DMS153 (cell line): ENCODE measurements at regions not wholly inside any gene's neighbourhood (a gene's known extent, or its start where the extent isn't known, plus 50 kb on each side); places are given as distances from the start of the nearest gene placed in this dataset.

Source experiments
- DNase-seq: peaks from one replicate; lab custom pipeline; 2025; lab: John Stamatoyannopoulos, UW

DNA sequence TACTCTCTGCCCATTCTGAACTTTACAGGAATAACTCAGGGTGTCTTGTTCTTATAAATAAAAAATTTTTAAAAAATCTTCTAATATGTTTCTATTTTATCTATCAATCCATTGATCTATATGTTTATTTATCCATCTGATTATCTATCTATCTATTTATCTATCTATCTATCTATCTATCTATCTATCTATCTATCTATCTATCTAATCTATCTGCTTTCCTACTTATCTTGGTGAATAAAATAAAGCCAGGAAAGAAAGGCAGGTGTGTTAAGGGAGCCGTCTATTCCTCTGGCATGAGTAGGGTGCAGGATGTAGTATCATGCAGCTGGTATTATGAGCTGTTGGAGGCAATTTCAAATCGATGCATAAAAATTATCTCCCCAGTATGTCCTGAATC is 153.0 kb downstream of the FOXA2 start:
- DNase-seq, result no peak

DNA sequence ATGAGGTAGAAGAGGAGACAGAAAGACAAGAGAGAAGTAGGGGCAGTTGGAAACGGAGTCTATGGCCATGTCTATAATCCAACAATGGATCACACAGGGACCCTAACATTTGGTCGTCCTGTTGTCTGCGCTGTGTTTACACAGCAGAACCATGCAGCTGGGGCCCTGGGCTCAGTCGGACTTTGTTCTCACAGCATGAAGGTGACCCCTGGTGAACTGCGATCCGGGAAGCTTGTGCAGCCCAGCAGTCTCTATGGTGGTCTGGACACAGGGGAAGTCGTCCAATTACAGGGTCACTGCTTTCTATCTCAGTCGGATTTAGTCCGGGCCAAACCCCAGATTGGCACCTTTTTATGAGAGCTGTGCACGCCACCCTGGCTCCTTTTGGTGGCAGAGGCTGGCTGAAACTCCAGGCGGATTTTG is 153.6 kb downstream of the FOXA2 start:
- DNase-seq, result no peak

GRCh38 chr20:22430154-22430745 is 154.1 kb downstream of the FOXA2 start:
- DNase-seq, result peak; percentile 50

- DNase-seq, result no peak
Measured at GRCh38 chr20:22429175-22430153, 154.9 kb downstream of the FOXA2 start.

GRCh38 chr20:22428051-22428450 is 156.3 kb downstream of the FOXA2 start:
- DNase-seq, result no peak

DNA sequence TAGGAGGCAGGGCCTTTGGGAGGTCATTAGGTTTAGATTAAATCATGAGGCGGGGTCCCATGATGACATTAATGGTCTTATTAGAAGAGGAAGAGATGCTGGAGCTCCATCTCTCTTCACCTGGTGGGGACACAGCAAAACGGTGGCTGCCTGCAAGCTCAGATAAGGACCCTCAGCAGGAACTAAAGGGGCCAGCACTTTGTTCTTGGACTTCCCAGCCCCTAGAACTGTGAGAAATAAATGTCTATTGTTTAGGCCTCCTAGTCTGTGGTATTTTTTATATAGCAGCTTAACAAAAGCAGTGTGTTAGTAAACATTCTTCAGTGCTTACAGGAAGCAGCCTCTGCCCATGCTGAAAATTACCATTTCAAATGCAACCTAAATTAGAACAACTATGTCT is 157.6 kb downstream of the FOXA2 start:
- DNase-seq, result no peak

GRCh38 chr20:22425344-22426295 is 158.8 kb downstream of the FOXA2 start:
- no peak for DNase-seq

DNA sequence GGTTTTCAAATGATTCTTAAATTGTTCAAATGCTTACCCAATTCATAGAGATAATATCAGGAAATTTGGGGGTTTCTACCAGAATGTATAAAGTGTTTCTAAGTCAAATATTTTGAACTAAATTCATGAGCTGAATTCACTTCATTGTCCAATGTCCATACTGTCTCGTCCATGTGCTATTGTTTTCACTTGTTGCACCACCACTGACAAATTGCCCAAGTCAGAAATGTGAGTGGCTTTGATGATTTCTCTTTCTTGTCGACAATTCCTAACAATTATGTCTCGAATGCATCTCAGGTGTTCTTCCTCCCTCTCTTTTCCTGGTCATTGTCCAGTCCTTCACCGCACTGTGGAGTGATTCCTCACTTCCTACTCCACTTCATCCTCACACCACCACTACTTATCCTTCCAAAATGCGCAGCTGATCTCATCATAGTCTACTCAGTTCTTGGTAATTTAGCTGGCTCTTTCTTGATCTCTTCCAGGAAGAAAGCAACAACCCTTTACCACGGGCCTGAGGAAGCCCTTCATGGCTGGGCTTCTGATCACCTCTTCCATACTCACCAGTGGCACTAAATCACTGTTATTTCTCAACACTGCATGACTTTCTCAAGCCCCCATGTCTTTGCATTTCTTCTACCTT is 161.1 kb downstream of the FOXA2 start:
- DNase-seq, result no peak

- no peak for DNase-seq
Measured at GRCh38 chr20:22420116-22420598, 164.2 kb downstream of the FOXA2 start.

DNA sequence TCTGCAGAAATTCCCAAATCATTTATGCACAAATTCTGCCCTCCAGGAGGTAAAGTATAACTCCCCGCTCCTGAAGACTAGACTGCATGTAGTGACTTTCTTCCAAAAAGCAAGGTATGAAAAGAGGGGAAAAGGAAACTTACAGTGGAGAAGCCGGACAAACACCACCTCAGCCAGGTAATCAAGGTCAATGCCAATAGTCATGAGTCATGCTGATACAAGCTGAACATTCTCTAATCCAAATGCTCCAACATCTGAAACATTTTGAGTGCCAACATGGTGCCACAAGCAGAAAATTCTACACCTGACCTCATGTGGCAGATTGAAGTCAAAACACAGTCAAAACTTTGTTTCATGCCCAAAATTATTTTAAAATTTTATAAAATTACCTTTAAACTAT is 165.6 kb downstream of the FOXA2 start:
- no peak for DNase-seq

DNA sequence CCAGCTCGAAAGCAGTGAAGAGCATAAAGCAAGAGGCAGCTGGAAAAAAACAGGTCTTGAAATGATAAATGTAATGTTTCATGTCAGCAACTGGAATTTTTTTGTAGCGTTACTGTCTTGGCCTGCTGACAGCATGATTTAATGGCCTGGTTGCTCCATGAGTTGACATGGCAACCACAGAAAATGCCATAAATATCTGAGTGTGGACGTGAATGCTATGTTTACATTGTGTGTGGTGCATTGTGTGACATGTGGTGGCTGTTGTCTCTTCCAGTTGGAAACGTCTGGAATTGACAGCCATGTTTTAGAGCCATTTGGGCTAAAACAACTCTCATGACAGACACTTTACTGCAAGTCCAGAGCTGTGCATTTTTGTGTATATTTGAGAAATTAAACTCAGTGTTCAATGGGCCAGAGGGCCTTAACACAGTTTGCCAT is 170.0 kb downstream of the FOXA2 start:
- peak; percentile 17 for DNase-seq

DNA sequence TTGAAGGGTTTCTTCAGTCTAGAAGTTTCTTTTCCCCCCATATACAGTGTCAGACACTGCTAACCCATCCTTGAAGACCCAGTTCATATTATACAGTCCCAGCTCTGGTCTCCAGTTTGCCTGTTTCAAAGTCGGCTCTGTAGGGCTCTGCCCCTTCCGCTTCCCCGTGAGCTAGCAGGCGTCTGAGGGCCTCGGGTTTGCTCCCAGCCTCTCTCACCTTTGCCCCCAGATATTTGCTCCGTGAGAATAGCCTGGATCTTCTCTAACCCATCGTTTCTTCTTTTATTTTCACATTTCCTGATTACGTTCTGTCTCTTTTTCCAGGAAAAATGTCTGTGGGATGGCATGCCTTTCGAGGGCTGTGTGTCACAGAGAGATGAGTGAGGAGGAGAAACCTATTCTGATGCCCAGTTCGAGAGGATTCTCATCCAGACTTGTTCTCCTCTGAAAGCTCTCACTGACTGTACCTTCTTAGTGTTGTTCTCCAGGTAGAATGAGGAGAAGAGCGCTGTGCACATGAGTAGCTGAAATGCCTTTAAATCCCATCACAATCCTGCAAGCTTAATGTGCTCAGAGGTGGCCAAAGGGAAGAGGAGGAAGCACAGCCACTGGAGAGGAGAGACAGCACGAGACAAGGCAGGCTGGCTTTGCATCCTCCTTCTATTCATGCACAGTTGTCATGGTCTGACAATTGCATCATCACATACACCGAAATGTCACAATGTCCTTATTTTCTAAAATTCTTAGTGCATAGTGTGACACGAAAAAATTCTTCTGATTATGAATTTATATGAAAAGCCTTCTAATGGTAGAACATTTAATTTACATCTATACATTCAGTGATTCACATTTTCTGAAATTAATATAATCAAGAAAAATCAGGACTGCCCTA is 171.1 kb downstream of the FOXA2 start:
- DNase-seq, result no peak

DNA sequence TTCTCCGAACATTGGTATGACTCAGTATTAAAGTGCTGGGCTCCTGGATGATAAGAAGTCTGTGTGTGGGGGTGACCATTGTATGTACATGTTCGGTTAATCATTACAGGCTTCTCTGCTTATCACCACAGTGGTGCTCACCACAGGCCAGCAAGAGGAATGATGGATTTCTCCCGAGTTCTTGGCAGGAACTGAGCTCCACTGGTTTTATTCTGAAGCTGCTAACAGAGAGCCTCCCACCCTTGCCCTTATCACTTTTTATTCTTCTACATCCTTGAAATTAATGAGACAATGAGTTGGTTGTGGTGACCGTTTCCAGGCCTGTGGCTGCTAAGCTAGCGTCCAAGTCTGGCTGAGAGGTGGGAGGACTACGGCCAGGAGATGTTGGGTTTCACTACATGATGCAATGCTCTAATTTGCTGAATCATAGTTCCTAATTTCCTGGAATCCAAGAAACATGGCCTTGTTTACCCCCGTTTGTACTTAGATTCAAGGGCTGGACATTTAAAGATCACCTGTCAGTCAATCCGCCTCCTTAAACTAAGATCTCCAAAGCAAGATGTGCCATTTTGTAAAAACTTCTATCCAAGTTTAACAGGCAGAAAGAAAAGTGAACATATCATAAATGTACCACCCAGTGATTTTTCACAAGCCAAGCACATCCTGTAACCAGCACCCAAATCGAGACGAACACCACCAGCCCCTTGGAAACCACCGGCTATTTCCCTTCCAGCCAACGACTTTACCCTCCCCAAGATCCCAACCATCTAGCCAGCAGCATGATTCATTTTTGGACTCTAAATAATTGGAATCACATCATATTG is 172.5 kb downstream of the FOXA2 start:
- no peak for DNase-seq

GRCh38 chr20:22411286-22411626 is 173.1 kb downstream of the FOXA2 start:
- no peak for DNase-seq

DNA sequence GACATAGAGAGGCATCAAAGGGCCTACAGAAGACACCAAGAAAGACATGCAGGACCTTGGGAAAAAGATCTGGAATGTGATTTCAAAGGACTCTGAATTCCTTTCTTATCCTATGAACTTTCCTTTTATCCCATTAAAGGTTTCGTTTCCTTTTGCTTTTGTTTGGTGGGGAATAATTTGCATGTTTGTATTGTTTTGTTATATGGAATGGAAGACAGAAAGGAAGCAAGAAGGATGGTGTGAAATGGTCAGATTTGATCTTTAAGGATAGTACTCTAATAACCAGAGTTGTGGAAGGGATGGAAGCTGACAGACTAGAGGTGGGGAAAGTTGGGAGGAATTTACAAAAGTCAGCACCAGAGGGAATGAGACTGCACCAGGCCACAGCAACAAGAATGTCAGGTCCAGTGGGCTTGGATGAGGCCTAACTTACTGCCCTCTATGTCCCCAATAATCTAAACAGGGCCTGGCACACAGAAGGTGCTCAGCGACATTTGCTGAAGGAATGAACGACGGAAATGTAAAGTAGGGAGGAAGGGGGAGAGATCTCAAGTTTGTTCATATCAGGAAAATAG is 173.7 kb downstream of the FOXA2 start:
- no peak for DNase-seq

- DNase-seq, result no peak
Measured at GRCh38 chr20:22408521-22409402, 175.6 kb downstream of the FOXA2 start.

- DNase-seq, result no peak
Measured at GRCh38 chr20:22407237-22408193, 176.9 kb downstream of the FOXA2 start.
